ENCODE measurements at regions not wholly inside any gene's neighbourhood (a gene's known extent, or its start where the extent isn't known, plus 50 kb on each side); places are given as distances from the start of the nearest gene placed in this dataset.
A peak's percentile ranks its signal among the peaks of the same experiment; 100 is the strongest.

GRCh38 chr16:72511171-72511570, 339.2 kb upstream of the PMFBP1 start:
- no peak for DNase-seq (ENCODE audit: low spot score)
- H3K4me1 Mint-ChIP-seq (ENCODE audit: low read depth): no peaks in the 10 kb centered on the region
- no peak overlapping the region for H3K27ac Mint-ChIP-seq
- H3K27me3 Mint-ChIP-seq (ENCODE audit: low read depth): no peaks in the 10 kb centered on the region
- H3K36me3 Mint-ChIP-seq (ENCODE audit: low read depth): no peaks in the 10 kb centered on the region
- H3K9me3 Mint-ChIP-seq: no peaks in the 10 kb centered on the region
- no peak overlapping the region for H3K4me3 Mint-ChIP-seq (ENCODE audit: low read depth)
- intact Hi-C loops (cut with micrococcal nuclease): no loop called here

- no peak overlapping the region for H3K4me3 Mint-ChIP-seq (ENCODE audit: low read depth)
- DNase-seq (ENCODE audit: low spot score): no peak
- intact Hi-C loops (cut with micrococcal nuclease): loop anchor here (10.0 kb wide), 1 partner anchor 317 kb away; no protein-coding TSS in a partner anchor
- no peaks in the 10 kb centered on the region for H3K27me3 Mint-ChIP-seq (ENCODE audit: low read depth)
- no peaks in the 10 kb centered on the region for H3K4me1 Mint-ChIP-seq (ENCODE audit: low read depth)
- H3K36me3 Mint-ChIP-seq (ENCODE audit: low read depth): no peaks in the 10 kb centered on the region
- no peaks in the 10 kb centered on the region for H3K9me3 Mint-ChIP-seq
- H3K27ac Mint-ChIP-seq: no peak overlapping the region
Measured at GRCh38 chr16:72508191-72508590, 336.2 kb upstream of the PMFBP1 start.

GRCh38 chr16:72502594-72503005, 330.6 kb upstream of the PMFBP1 start:
- Mint-ChIP-seq H3K36me3 (ENCODE audit: low read depth) (no peaks in the 10 kb centered on the region), H3K9me3 (no peaks in the 10 kb centered on the region), H3K27me3 (ENCODE audit: low read depth) (no peaks in the 10 kb centered on the region), H3K4me3 (ENCODE audit: low read depth) (no peak overlapping the region), H3K27ac (no peak overlapping the region), H3K4me1 (ENCODE audit: low read depth) (no peaks in the 10 kb centered on the region)
- intact Hi-C loops (cut with micrococcal nuclease): loop anchor here (5.0 to 10.0 kb wide), 3 partner anchors 322 to 695 kb away; no protein-coding TSS in a partner anchor
- DNase-seq (ENCODE audit: low spot score): no peak

GRCh38 chr16:72501739-72502593, 330.0 kb upstream of the PMFBP1 start:
- intact Hi-C loops (cut with micrococcal nuclease): loop anchor here (5.0 to 10.0 kb wide), 3 partner anchors 323 to 695 kb away; no protein-coding TSS in a partner anchor
- Mint-ChIP-seq H3K36me3 (ENCODE audit: low read depth) (no peaks in the 10 kb centered on the region), H3K27ac (no peak overlapping the region), H3K4me3 (ENCODE audit: low read depth) (no peak overlapping the region), H3K9me3 (no peaks in the 10 kb centered on the region), H3K4me1 (ENCODE audit: low read depth) (no peaks in the 10 kb centered on the region), H3K27me3 (ENCODE audit: low read depth) (no peaks in the 10 kb centered on the region)
- no peak for DNase-seq (ENCODE audit: low spot score)

GRCh38 chr16:72500545-72500944, 328.6 kb upstream of the PMFBP1 start:
- Mint-ChIP-seq H3K4me3 (ENCODE audit: low read depth) (no peak overlapping the region), H3K9me3 (no peaks in the 10 kb centered on the region), H3K27ac (no peak overlapping the region), H3K27me3 (ENCODE audit: low read depth) (no peaks in the 10 kb centered on the region), H3K36me3 (ENCODE audit: low read depth) (no peaks in the 10 kb centered on the region), H3K4me1 (ENCODE audit: low read depth) (no peaks in the 10 kb centered on the region)
- no peak for DNase-seq (ENCODE audit: low spot score)
- intact Hi-C loops (cut with micrococcal nuclease): loop anchor here (5.0 to 10.0 kb wide), 3 partner anchors 324 to 697 kb away; no protein-coding TSS in a partner anchor

- Mint-ChIP-seq H3K4me3 (ENCODE audit: low read depth) (no peak overlapping the region), H3K36me3 (ENCODE audit: low read depth) (no peaks in the 10 kb centered on the region), H3K27me3 (ENCODE audit: low read depth) (peaks cover 2% of the 10 kb centered on the region), H3K27ac (no peak overlapping the region), H3K9me3 (no peaks in the 10 kb centered on the region), H3K4me1 (ENCODE audit: low read depth) (no peaks in the 10 kb centered on the region)
- no peak for DNase-seq (ENCODE audit: low spot score)
- intact Hi-C loops (cut with micrococcal nuclease): no loop called here
Measured at GRCh38 chr16:72493716-72494415, 321.9 kb upstream of the PMFBP1 start.

- no peak for DNase-seq (ENCODE audit: low spot score)
- H3K9me3 Mint-ChIP-seq: no peaks in the 10 kb centered on the region
- peaks cover 9% of the 10 kb centered on the region for H3K4me1 Mint-ChIP-seq (ENCODE audit: low read depth)
- H3K27ac Mint-ChIP-seq: no peak overlapping the region
- H3K27me3 Mint-ChIP-seq (ENCODE audit: low read depth): peaks cover 2% of the 10 kb centered on the region
- H3K4me3 Mint-ChIP-seq (ENCODE audit: low read depth): no peak overlapping the region
- intact Hi-C loops (cut with micrococcal nuclease): no loop called here
- H3K36me3 Mint-ChIP-seq (ENCODE audit: low read depth): no peaks in the 10 kb centered on the region
Measured at GRCh38 chr16:72487283-72487682, 315.3 kb upstream of the PMFBP1 start.

GRCh38 chr16:72482695-72483094, 310.7 kb upstream of the PMFBP1 start:
- Mint-ChIP-seq H3K4me1 (ENCODE audit: low read depth) (peaks cover 20% of the 10 kb centered on the region), H3K27me3 (ENCODE audit: low read depth) (no peaks in the 10 kb centered on the region), H3K9me3 (no peaks in the 10 kb centered on the region), H3K36me3 (ENCODE audit: low read depth) (no peaks in the 10 kb centered on the region), H3K4me3 (ENCODE audit: low read depth) (no peak overlapping the region), H3K27ac (no peak overlapping the region)
- intact Hi-C loops (cut with micrococcal nuclease): no loop called here
- DNase-seq (ENCODE audit: low spot score): no peak

GRCh38 chr16:72481419-72481818, 309.5 kb upstream of the PMFBP1 start:
- H3K36me3 Mint-ChIP-seq (ENCODE audit: low read depth): no peaks in the 10 kb centered on the region
- no peaks in the 10 kb centered on the region for H3K27me3 Mint-ChIP-seq (ENCODE audit: low read depth)
- DNase-seq (ENCODE audit: low spot score): no peak
- H3K4me3 Mint-ChIP-seq (ENCODE audit: low read depth): no peak overlapping the region
- no peak overlapping the region for H3K27ac Mint-ChIP-seq
- peaks cover 20% of the 10 kb centered on the region for H3K4me1 Mint-ChIP-seq (ENCODE audit: low read depth)
- H3K9me3 Mint-ChIP-seq: no peaks in the 10 kb centered on the region
- intact Hi-C loops (cut with micrococcal nuclease): no loop called here

GRCh38 chr16:72480911-72481310, 309.0 kb upstream of the PMFBP1 start:
- intact Hi-C loops (cut with micrococcal nuclease): no loop called here
- Mint-ChIP-seq H3K9me3 (no peaks in the 10 kb centered on the region), H3K4me1 (ENCODE audit: low read depth) (peaks cover 20% of the 10 kb centered on the region), H3K36me3 (ENCODE audit: low read depth) (no peaks in the 10 kb centered on the region), H3K27me3 (ENCODE audit: low read depth) (no peaks in the 10 kb centered on the region), H3K27ac (no peak overlapping the region), H3K4me3 (ENCODE audit: low read depth) (no peak overlapping the region)
- DNase-seq (ENCODE audit: low spot score): no peak

- H3K4me3 Mint-ChIP-seq (ENCODE audit: low read depth): no peak overlapping the region
- no peaks in the 10 kb centered on the region for H3K27me3 Mint-ChIP-seq (ENCODE audit: low read depth)
- DNase-seq (ENCODE audit: low spot score): no peak
- H3K4me1 Mint-ChIP-seq (ENCODE audit: low read depth): peaks cover 16% of the 10 kb centered on the region
- H3K36me3 Mint-ChIP-seq (ENCODE audit: low read depth): no peaks in the 10 kb centered on the region
- H3K27ac Mint-ChIP-seq: no peak overlapping the region
- intact Hi-C loops (cut with micrococcal nuclease): loop anchor here (2.0 kb wide), 1 partner anchor 189 kb away; no protein-coding TSS in a partner anchor
- H3K9me3 Mint-ChIP-seq: no peaks in the 10 kb centered on the region
Measured at GRCh38 chr16:72475688-72476087, 303.7 kb upstream of the PMFBP1 start.

GRCh38 chr16:72474501-72475123, 302.7 kb upstream of the PMFBP1 start:
- Mint-ChIP-seq H3K36me3 (ENCODE audit: low read depth) (no peaks in the 10 kb centered on the region), H3K9me3 (no peaks in the 10 kb centered on the region), H3K27me3 (ENCODE audit: low read depth) (no peaks in the 10 kb centered on the region), H3K4me3 (ENCODE audit: low read depth) (no peak overlapping the region), H3K4me1 (ENCODE audit: low read depth) (peaks cover 13% of the 10 kb centered on the region), H3K27ac (peak overlapping the region; percentile 40)
- intact Hi-C loops (cut with micrococcal nuclease): loop anchor here (2.0 kb wide), 1 partner anchor 190 kb away; no protein-coding TSS in a partner anchor
- no peak for DNase-seq (ENCODE audit: low spot score)
